Medulla oblongata (tissue), 1 donor: ENCODE measurements at regions not wholly inside any gene's neighbourhood (a gene's known extent, or its start where the extent isn't known, plus 50 kb on each side); places are given as distances from the start of the nearest gene placed in this dataset.
"Not testable (repeated sequence)": the region's sequence is repeated elsewhere in the genome, so short reads cannot be mapped to it uniquely, and the experiment has no call there.

Experiments used
- DNase-seq: peaks from one replicate; pipeline ENCODE4 v3.0.0-alpha.2; 2015; ENCODE audit errors: extremely low spot score

DNA sequence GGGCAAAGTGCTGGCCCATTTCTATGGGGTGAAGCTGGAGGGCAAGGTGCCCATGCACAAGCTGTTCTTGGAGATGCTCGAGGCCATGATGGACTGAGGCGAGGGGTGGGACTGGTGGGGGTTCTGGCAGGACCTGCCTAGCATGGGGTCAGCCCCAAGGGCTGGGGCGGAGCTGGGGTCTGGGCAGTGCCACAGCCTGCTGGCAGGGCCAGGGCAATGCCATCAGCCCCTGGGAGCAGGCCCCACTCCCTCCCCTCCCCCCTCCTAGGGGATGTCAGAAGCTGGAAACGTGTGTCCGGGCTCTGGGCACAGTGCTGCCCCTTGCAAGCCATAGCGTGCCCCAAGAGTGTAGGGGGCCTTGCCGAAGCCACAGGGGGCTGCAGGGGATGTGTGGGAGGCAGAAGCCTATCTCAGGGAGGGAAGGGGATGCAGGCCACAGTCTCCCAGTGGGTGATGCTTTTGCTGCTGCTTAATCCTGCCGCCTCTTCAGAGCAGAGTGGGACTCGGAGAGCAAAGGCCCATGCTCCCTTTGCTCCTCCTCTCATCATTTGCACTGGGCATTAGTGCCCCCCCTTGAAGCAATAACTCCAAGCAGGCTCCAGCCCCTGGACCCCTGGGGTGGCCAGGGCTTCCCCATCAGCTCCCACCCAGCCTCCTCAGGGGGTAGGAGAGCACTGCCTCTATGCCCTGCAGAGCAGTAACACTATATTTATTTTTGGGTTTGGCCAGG is 85.2 kb downstream of the MRPL57 start:
- DNase-seq = not testable (repeated sequence)

DNA sequence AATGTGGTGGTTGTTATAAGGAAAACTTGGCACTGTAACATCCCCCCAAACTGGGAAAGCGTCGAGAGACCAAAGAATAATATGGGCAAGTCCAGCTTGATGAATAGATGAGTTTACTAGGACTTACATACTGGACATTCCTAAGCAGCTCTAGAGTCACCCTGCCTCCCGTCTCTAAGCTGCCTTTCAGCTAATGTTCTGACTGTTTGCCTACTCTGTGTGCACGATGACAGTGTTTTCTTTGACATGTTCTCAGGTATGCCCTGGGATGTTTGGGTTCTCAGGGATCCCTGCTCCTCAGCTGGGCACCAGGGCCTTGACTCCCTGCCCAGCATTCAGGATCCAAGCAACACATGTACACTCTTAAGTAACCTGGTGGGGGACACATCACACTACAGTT is 87.5 kb downstream of the MRPL57 start:
- not testable (repeated sequence) for DNase-seq

DNA sequence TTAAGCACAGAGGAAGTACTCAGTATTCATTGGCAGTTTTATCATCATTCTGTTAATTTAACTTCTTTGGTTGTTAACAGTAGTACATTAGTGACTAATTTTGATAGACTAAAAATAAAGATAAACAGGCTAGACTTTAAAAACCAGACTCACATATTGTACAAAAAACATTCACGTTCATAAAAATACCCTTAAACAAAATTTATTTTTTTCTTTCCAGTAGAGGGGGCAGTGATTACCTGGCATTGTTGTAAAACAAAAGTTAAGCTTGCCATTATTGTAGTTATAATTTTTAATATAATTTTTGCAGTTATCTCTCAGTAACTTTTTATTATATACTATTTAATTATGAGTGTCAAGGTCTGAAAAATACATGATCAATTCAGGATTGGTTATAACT is 92.0 kb downstream of the MRPL57 start:
- not testable (repeated sequence) for DNase-seq

DNA sequence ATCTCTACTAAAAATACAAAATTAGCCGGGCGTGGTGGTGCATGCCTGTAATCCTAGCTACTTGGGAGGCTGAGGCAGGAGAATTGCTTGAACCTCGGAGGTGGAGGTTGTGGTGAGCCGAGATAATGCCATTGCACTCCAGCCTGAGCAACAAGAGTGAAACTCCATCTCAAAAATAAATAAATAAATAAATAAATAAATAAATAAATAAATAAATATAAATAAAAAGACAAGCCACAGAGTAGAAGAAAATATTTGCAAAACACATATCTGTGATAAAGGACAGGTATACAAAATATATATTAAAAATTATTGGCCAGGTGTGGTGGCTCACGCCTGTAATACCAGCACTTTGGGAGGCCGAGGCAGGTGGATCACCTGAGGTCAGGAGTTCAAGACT is 96.0 kb downstream of the MRPL57 start:
- DNase-seq = not testable (repeated sequence)

DNA sequence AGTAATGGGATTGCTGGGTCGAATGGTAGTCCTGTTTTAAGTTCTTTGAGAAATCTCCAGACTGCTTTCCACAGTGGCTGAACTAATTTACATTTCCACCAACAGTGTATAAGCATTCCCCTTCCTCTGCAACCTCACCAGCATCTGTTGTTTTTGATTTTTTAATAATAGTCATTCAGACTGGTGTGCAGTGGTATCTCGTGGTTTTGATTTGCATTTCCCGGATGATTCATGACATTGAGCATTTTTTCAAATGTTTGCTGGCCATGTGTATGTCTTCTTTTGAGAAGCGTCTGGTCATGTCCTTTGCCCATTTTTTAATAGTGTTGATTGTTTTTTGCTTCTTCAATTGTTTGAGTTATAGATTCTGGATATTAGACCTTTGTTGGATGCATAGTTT is 98.0 kb downstream of the MRPL57 start:
- DNase-seq = not testable (repeated sequence)

DNA sequence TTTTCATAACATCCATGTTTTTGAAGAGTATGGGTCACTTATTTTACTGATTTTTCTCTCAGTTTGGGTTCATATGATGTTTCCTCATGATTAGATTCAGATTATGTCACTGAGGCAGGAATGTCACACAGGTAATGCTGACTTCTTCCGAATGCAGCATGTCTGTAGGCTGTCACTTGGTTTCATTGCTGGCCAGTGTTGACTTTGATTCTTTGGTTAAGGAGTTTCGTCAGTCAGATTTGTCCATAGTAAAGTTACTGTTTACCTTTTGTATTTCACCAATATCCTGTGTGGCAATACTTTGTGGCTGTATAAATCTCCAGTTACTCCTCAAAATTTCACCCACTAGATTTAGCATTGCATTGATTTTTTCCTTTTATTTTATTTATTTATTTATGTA is 105.6 kb downstream of the MRPL57 start:
- DNase-seq = no peak

DNA sequence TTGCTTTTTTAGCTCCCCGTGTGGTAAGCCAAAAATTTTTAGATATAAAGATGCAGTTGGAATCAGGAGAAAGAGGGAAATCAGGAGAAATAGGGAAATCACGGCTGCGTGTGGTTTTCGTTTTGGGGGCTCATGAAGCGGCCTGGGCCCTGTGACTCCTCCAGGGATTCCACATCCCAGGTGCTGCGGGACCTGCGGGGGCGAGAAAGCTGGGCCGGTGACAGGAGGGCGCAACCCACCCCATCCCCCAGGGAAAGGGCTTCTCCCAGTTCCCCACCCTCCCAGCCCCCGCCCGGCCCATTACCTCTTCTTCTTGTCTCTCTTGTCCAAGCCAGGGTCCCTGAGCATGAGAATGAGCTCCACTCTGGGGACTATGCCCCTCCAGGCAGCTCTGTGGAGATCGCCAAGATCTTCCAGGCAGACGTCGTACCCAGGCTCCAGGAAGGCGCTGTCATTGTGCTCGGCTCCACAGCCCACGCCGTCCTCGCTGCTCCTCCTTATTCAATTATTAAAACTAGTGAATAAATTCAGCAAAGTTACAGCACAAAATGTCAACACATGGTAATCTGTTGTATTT is 111.0 kb downstream of the MRPL57 start:
- no peak for DNase-seq

DNA sequence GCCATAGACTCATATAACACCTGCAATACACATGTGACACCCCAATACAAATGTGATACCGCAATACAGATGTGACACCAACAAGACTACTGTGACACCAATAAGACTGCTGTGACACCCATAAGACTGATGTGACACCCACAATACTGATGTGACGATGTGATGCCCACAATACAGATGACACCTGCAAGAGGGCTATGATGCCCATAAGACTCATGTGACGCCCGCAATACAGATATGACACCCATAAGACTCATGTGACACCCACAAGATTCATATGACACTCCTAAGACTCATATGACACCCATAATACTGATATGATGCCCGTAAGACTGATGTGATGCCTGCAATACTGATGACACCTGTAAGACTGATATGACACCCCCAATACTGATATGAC is 113.0 kb downstream of the MRPL57 start:
- no peak for DNase-seq

DNA sequence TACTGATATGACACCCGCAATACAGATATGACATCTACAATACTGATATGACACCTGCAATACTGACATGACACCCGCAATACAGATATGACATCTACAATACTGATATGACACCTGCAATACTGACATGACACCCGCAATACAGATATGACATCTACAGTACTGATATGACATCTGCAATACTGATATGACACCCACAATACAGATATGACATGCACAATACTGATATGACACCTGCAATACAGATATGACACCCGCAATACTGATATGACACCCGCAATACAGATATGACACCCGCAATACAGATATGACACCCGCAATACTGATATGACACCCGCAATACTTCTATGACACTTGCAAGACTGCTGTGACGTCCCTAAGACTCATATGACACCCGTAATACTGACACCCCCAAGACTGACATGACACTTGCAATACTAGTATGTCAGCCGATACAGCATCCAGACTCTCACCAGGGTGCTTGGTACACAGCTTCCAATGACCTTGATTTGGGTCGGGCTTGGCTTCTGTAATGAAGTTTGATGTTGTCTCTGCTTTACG is 114.1 kb downstream of the MRPL57 start:
- not testable (repeated sequence) for DNase-seq

DNA sequence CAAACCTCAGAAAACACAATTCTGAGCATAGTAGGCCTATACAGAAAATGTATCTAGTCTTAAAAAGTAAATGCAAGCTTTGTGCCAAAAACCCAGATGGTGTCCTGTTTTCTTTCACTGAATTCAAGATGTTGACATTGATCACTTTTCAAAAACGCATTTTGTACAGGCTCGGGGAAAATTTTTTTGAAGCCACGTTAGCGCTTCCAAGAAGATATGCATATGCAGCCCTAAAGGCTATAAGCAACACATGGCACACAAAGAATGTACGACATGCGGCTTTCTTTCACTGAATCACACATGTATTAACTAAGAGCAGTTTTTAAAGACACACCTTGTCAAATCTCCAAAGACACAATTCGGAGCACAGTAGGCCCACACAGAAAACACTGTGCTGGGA is 115.4 kb downstream of the MRPL57 start:
- no peak for DNase-seq

DNA sequence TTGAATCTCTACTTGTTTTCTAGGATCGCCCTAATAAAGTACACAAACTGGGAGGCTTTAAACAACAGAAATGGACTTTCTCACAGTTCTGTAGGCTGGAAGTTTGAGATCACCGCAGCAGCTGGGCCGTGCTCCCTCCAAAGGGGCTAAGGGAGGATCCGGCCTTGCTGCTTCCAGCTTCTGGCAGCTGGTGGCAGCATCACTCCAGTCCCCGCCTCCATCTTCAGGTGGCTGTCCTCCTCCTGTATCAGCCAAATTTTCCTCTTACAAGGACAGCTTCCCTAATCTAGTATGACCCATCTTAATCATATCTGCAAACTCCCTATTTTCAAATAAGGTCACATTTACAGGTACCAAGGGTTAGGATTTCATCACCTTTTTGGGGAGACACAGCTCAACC is 120.5 kb downstream of the MRPL57 start:
- peak; percentile 68 for DNase-seq

DNA sequence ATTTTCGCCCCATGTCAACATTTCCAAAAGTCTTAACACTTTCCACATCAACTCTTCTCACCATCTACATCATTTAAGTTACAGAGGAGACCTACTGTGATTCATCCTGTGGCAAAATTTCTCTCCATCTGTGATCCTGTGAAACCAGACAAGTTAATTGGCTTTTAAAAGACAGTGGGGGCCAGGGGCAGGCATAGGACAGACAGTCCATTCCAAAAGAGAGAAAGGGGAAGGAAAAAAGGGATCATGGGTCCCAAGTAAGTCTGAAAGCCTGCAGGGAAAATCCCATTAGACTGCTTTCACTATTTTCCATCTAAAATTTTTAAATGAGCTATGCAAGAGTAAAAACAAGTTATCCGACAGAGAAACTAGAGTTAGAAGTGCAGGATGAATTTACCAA is 121.0 kb downstream of the MRPL57 start:
- peak; percentile 49 for DNase-seq

DNA sequence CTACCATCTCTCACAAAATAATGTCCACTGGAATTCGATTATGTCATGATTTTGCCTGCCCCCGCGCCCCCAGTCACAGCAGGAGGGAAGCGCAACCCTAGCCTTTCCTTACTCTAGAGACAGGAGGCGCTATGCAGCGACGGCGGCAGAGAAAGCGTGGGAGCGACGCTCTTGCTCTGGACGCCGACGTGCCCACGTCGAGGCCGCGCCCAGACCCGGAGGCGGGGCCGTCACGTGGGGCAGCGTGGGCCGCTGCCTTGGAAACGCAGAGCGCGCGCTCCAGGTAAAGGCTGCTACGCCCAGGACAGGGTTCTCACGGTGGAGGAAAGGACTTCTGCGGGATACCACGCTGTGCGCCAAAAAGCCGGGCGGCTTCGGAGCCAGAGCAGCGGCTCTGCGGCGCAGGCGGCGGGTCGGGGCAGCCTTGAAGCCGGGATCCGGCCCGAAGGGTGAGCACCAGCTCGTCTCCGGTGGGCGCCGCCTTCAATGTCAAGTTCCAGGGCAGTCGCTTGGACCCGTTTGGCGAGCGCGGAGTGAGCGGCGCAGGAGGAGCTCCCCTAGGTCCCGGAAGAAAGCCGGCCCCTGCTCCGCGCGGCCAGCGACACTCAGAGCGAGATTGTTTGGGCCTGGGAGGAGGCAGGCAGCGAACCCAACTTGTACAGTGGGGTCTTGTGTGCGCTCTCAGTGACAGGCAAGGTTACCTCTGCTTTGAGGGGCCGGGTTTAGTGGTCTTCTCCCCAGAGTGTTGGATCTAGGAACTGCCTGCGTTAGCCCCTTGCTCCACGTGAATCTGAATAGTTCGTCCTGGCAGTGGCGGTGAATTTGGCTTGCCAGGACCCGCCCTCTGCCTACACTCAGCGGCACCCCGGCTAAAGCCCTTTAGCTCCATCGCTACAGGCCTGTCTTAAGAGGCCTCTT is 121.7 kb downstream of the MRPL57 start:
- DNase-seq = peak; percentile 94

DNA sequence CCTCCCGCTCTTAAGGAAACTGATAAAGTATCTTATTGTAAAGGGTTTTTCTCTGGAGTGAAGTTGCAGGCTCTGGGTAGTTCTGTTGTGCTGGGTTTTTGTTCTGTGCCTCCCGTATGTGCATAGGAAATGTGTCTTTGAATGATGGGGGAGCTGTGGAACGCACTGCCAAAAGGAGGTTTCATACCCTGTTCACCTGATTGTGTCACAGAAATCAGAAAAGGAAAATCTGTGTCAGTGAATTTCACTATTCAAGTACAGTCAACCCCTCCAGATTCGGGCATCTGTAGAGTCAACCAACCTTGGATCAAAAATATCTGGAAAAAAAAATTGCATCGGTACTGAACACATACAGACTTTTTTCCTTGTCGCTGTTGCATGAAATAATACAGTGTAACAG is 127.8 kb downstream of the MRPL57 start:
- DNase-seq = no peak

DNA sequence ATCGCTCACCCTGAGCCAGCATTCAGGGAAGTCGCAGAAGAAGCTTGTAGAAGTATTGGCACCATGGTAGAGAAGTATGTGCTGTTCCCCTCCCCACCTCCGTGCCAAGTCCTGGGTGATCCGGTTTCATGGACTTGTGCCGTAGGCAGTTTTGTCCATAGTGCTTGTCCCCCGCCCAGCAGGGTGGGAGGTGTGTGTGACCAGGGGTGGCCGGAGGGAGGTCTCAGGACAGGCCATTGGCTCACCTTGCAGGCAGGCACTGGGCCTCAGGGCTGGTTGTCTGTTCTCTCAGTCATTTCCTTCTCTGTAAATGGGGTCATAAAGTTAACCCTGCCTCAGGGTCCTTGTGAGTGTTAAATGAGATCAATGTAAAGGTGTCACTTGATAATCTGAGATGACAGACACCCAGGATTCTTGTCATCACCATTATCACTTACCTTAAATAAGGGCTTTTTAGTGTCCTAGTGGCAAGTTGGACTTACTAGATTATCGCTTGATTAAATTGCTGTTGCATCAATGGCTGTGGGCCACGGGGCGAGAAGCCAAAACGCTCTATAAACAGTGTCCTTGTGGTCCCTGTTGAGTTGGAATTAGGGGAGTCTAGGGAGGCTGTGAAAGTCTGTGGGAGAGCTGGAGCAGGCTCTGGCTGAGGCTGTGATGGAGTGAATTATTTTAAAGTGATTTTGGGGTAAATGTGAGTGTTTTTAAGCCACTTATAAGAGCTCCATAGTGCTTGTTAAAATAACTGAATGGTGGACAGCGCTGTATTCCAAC is 130.0 kb downstream of the MRPL57 start:
- DNase-seq = not testable (repeated sequence)

DNA sequence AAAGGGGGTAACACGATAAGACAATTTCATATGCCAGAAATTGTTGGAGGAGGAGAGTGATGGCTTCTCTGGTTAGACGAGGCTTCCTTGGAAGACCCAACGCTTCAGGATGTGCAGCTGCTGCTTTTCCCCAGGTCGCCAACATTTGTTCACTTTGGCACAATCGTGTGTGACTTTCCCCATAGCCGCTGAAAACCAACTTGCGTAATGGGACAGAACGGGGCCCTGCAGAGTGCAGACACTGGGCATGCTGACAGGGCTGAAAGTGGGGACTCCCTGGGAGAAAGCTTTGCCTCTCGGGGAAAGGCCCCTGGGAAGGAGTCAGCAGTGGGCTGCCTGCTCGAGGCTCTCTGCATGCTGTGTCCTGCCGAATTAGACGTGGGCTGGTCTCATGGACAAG is 130.7 kb downstream of the MRPL57 start:
- not testable (repeated sequence) for DNase-seq

DNA sequence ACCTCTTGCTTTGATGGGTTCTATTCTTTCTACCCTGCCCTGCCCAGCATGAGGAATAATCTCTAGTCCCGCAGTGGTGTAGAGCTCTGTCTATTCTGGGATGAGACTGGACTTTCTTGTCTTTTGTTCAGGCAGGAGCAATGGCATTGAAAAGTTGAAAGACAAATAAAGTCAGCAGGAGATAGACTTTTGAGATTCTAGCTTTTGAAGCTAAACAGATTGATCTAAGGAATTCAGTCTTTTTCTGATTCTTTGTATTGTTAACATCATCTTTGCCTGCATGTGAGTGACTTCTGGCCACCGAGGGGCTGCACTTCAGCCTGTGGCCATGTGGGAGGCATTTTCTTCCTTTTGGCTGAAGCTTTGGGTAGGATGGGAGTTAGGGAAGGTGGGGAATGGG is 132.4 kb downstream of the MRPL57 start:
- DNase-seq = no peak

DNA sequence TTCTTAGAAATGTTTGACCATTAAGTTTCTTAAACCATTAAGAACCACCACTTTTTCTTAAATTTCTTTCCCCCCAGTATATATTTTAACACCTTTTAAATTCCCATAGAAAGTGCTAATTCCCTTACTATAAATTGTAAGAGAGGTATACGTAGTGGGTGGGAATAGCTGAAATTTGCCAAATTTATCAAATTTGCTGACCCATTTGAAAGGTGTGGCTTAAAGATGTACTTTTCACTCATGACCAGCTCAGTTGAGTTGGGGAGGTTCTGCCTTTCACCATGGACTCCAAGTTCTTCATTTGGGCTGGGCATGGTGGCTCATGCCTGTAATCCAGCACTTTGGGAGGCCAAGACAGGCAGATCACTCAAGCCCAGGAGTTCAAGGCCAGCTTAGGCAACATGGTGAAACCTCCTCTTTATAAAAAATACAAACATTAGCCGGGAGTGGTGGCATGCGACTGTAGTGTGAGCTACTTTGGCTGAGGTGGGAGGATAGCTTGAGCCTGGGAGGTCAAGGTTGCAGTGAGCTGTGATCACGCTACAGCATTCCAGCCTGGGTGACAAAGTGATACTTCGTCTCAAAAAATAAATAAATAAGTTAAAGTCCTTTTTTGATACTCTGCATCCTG is 133.2 kb downstream of the MRPL57 start:
- no peak for DNase-seq

DNA sequence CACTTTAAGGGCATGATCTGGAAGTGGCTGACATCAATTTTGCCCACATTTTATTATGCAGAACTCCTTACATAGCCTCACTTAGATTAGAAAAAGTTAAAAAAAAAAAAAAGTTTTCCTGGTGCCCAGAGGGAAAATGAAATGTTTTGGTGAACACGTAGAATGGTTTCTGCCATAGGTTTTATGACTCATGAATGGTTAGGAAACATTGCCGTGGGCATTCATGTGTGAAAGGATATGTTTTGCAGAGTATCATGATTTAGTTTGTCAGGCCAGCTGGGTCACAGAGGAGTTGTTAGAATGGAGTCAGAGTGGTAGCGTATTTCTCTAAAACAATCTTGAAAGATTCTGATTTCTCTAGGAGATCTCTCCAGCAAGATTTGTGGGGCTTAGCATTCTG is 133.8 kb downstream of the MRPL57 start:
- DNase-seq = no peak

DNA sequence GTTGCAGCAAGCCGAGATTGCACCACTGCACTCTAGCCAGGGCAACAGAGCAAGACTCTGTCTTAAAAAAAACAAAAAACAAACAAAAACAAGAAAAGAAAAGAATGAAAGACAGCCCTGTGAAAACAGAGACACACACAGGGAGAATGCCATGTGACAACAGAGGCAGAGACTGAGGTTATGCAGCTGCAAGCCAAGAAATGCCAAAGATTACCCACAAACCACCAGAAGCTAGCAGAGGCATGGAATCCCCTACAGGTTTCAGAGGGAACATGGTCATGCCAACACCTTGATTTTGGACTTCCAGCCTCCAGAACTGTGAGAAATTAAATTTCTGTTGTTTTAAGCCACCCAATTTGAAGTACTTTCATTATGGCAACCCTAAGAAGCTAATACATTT is 138.5 kb downstream of the MRPL57 start:
- DNase-seq = not testable (repeated sequence)

DNA sequence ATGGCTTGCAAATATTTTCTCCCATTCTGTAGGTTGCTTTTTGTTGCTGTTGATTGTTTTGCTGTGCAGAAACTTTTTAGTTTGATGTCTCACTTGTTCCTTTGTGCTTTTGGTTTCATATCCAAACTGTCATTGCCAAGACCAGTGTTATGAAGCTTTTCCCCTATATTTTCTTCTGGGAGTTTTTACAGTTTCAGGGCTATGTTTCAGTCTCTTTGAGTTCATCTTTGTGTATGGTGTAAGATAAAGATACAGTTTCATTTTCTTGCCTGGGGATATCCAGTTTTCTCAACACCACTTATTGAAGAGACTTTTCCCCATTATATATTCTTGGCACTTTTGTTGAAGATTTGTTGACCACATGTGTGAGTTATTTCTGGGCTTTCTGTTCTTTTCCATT is 139.9 kb downstream of the MRPL57 start:
- no peak for DNase-seq
